Endothelial cell of umbilical vein (primary cell): ENCODE measurements at regions not wholly inside any gene's neighbourhood (a gene's known extent, or its start where the extent isn't known, plus 50 kb on each side); places are given as distances from the start of the nearest gene placed in this dataset.

Experiments
- BruUV-seq: library from RNA; stranded (reverse); fragments of 400-500 nt; replicated peaks from 2 replicates; lab custom pipeline; 2021; lab: Mats Ljungman, UMichigan
- CTCF ChIA-PET: fragments of 300-600, 350-600 bp; sonication (Branson Sonifier 250); formaldehyde crosslinking; loops from one replicate; lab custom pipeline; 2021; ENCODE audit warnings: antibody characterized with exemption, inconsistent platforms; lab: Charles Lee
- POLR2A ChIA-PET: fragments of 300-600, 350-600 bp; sonication (Branson Sonifier 250); formaldehyde crosslinking; loops from one replicate; lab custom pipeline; 2021; ENCODE audit warnings: antibody characterized with exemption, inconsistent platforms; lab: Charles Lee
- DNase-seq: peaks from one replicate; pipeline ENCODE4 v3.0.0-alpha.2; 2011; ENCODE audit warnings: low read depth, low spot score
- FAIRE-seq: peaks from 2 replicates; lab custom pipeline; 2011; peaks lifted over from hg19 to GRCh38; lab: Jason Lieb, UNC
- H2AFZ ChIP-seq: 2 replicates; pipeline ENCODE4 v1.6.0; 2012; ENCODE audit warnings: low read depth, low read length, control low read depth, inconsistent platforms
- H3K27ac ChIP-seq: 2 replicates; pipeline ENCODE4 v1.5.1; 2011; ENCODE audit warnings: low read depth, mild to moderate bottlenecking, control low read depth, low read length, moderate library complexity; ENCODE audit not compliant: insufficient read depth
- H3K27me3 ChIP-seq, 2 experiments: 2 replicates each; pipeline versions ENCODE4 v1.6.0 to v1.6.1; 2011; ENCODE audit warnings: low read length in 2 of 2, mixed read lengths in 1 of 2; ENCODE audit not compliant: control insufficient read depth in 2 of 2, insufficient read depth in 2 of 2
- H3K36me3 ChIP-seq, 2 experiments: 2 replicates in 1 of 2; 3 replicates in 1 of 2; pipeline ENCODE4 v1.5.1; 2011; ENCODE audit warnings: low read length in 2 of 2, mild to moderate bottlenecking in 1 of 2, moderate library complexity in 1 of 2; ENCODE audit not compliant: control insufficient read depth in 2 of 2, insufficient read depth in 2 of 2; ENCODE audit errors: extremely low read depth in 1 of 2
- H3K4me1 ChIP-seq: 3 replicates; pipeline ENCODE4 v1.5.1; 2011; ENCODE audit warnings: mild to moderate bottlenecking, low read length; ENCODE audit not compliant: control insufficient read depth, insufficient read depth; ENCODE audit errors: extremely low read depth
- H3K4me2 ChIP-seq: 2 replicates; pipeline ENCODE4 v1.6.1; 2011; ENCODE audit warnings: low read length, control low read depth, mixed read lengths; ENCODE audit not compliant: insufficient read depth
- H3K4me3 ChIP-seq, 3 experiments: fragments of 200-600 bp in 1 of 3; sonication (generic), shearing (Covaris generic) in 1 of 3; replicated peaks in 1 of 3; 2 replicates each; pipeline ENCODE4 v1.5.1; 2011 to 2016; ENCODE audit warnings: control low read depth in 3 of 3, low read length in 3 of 3, mild to moderate bottlenecking in 2 of 3, inconsistent platforms in 1 of 3, low read depth in 1 of 3, moderate library complexity in 1 of 3; ENCODE audit not compliant: insufficient read depth in 1 of 3
- H3K79me2 ChIP-seq: 2 replicates; pipeline ENCODE4 v1.6.0; 2012; ENCODE audit warnings: low read length, inconsistent platforms; ENCODE audit not compliant: control insufficient read depth, insufficient read depth
- H3K9ac ChIP-seq: replicated peaks from 2 replicates; pipeline ENCODE3; 2011; ENCODE audit warnings: low read length, control low read depth; ENCODE audit not compliant: insufficient read depth; ENCODE audit errors: extremely low read depth
- H3K9me1 ChIP-seq: replicated peaks from 3 replicates; pipeline ENCODE4 v1.6.0; 2011; ENCODE audit warnings: mild to moderate bottlenecking, low read length; ENCODE audit not compliant: control insufficient read depth, insufficient read depth; ENCODE audit errors: extremely low read depth
- H3K9me3 ChIP-seq: replicated peaks from 2 replicates; pipeline ENCODE4 v1.5.1; 2012; ENCODE audit warnings: low read length, inconsistent platforms; ENCODE audit not compliant: control insufficient read depth, insufficient read depth
- H4K20me1 ChIP-seq: replicated peaks from 2 replicates; pipeline ENCODE3; 2011; ENCODE audit warnings: mild to moderate bottlenecking, low read length; ENCODE audit not compliant: control insufficient read depth, insufficient read depth; ENCODE audit errors: extremely low read depth
- CTCF ChIP-seq, 2 donors: IDR thresholded peaks; 1 replicate in 1 of 2; 2 replicates in 1 of 2; pipeline ENCODE4 v1.5.1; 2011; ENCODE audit warnings: low read length in 2 of 2, mild to moderate bottlenecking in 2 of 2, moderate library complexity in 2 of 2, control low read depth in 1 of 2, inconsistent platforms in 1 of 2, low read depth in 1 of 2; ENCODE audit not compliant: insufficient read depth in 1 of 2; ENCODE audit errors: extremely low read depth in 1 of 2
- EZH2 ChIP-seq: IDR thresholded peaks from 2 replicates; pipeline ENCODE4 v1.6.1; 2012; ENCODE audit warnings: borderline replicate concordance, low read depth, mild to moderate bottlenecking, moderate library complexity, low read length, inconsistent platforms; ENCODE audit not compliant: severe bottlenecking
- FOS ChIP-seq: IDR thresholded peaks from 2 replicates; pipeline ENCODE4 v1.6.1; 2011; ENCODE audit warnings: mild to moderate bottlenecking, low read length, moderate library complexity, borderline replicate concordance; ENCODE audit not compliant: insufficient read depth
- GATA2 ChIP-seq: IDR thresholded peaks from 2 replicates; pipeline ENCODE4 v1.7.0; 2011; ENCODE audit warnings: low read depth, mild to moderate bottlenecking, moderate library complexity, mixed read lengths, low read length; ENCODE audit not compliant: insufficient read length, insufficient read depth
- JUN ChIP-seq: IDR thresholded peaks from 2 replicates; pipeline ENCODE4 v1.6.1; 2011; ENCODE audit warnings: borderline replicate concordance, low read depth; ENCODE audit not compliant: insufficient read length, insufficient read depth
- MAX ChIP-seq: IDR thresholded peaks from 2 replicates; pipeline ENCODE4 v1.6.1; 2011; ENCODE audit not compliant: insufficient read depth, insufficient read length
- MYC ChIP-seq: IDR thresholded peaks from one replicate; pipeline ENCODE4 v1.6.1; 2011; ENCODE audit warnings: mild to moderate bottlenecking, low read depth, low read length
- POLR2A ChIP-seq: IDR thresholded peaks from 2 replicates; pipeline ENCODE4 v1.6.1; 2012; ENCODE audit warnings: low read depth, mild to moderate bottlenecking, control low read depth, low read length
- POLR2AphosphoS5 ChIP-seq: IDR thresholded peaks from 2 replicates; pipeline ENCODE4 v1.6.1; 2012; ENCODE audit warnings: low read depth, mild to moderate bottlenecking, control low read depth, low read length, moderate library complexity; ENCODE audit not compliant: insufficient read depth
- dilution Hi-C: fragments of 300-500 bp; cut with MboI; formaldehyde crosslinking; loops from one replicate; pipeline ENCODE4 v1.15.0; 2019; ENCODE audit warnings: low sequenced_read_pairs; ENCODE audit not compliant: extremely low pct_ligation_motif_present
- intact Hi-C: fragments of 100-400 bp; cut with micrococcal nuclease; formaldehyde crosslinking; loops from one replicate; pipeline ENCODE4 v1.10.0; 2022

GRCh38 chr6:51163843-51164529 lies 345.3 kb downstream of the TFAP2B start:
- no TSS peak for BruUV-seq
- H2AFZ ChIP-seq, result no peak overlapping the region
- H3K9me1 ChIP-seq, result no peaks in the 10 kb centered on the region
- no peaks in the 10 kb centered on the region for H3K27me3 ChIP-seq
- FAIRE-seq (no peak), DNase-seq (no peak)
- dilution Hi-C loops, result no loop called here
- POLR2A ChIA-PET, result no interaction called here
- no peaks in the 10 kb centered on the region for H4K20me1 ChIP-seq
- H3K9ac ChIP-seq, result no peak overlapping the region
- CTCF ChIA-PET, result no interaction called here
- H3K4me1 ChIP-seq, result no peaks in the 10 kb centered on the region
- no peak for TF ChIP-seq EZH2
- TF ChIP-seq FOS, result no peak
- TF ChIP-seq JUN, result no peak
- no peak for TF ChIP-seq POLR2A
- no peak for TF ChIP-seq MYC
- TF ChIP-seq POLR2AphosphoS5, result no peak
- no peak for TF ChIP-seq MAX
- TF ChIP-seq CTCF (IDR thresholded peaks at IDR 0.05; ENCODE audit: extremely low read depth in 1 of 2, insufficient read depth in 1 of 2, low read depth in 1 of 2, low read length in 2 of 2), result no peak
- no peak for TF ChIP-seq GATA2
- H3K4me3 ChIP-seq, result no peak overlapping the region
- H3K27ac ChIP-seq, result no peak overlapping the region
- H3K9me3 ChIP-seq, result peaks cover 1% of the 10 kb centered on the region
- no peak overlapping the region for H3K4me2 ChIP-seq
- no peaks in the 10 kb centered on the region for H3K79me2 ChIP-seq
- H3K36me3 ChIP-seq, result no peaks in the 10 kb centered on the region
- intact Hi-C loops, result no loop called here
